GM12878 (cell line): ENCODE measurements at regions not wholly inside any gene's neighbourhood (a gene's known extent, or its start where the extent isn't known, plus 50 kb on each side); places are given as distances from the start of the nearest gene placed in this dataset.

Experiments used
- ATAC-seq: fragments of 200-7000 bp; cut with Tn5 transposase; 3 replicates; pipeline ENCODE4 v1.9.1; 2020; ENCODE audit warnings: mild to moderate bottlenecking, moderate library complexity
- BruUV-seq: library from RNA; stranded (reverse); fragments of 400-500 nt; replicated peaks from 2 replicates; lab custom pipeline; 2021; lab: Mats Ljungman, UMichigan
- CTCF ChIA-PET: fragments of 300-600 bp; sonication (Branson Sonifier 250); formaldehyde crosslinking; extraction: SDS; loops from one replicate; lab custom pipeline; 2021; ENCODE audit warnings: inconsistent platforms; lab: Yijun Ruan, JAX
- POLR2A ChIA-PET: fragments of 350-600 bp; formaldehyde crosslinking; extraction: SDS; loops from one replicate; lab custom pipeline; 2021; ENCODE audit warnings: inconsistent platforms; lab: Charles Lee
- RAD21 ChIA-PET: fragments of 300-600 bp; sonication (Branson Sonifier 250); formaldehyde crosslinking; loops from one replicate; lab custom pipeline; 2023; ENCODE audit warnings: antibody characterized with exemption; ENCODE audit not compliant: unreplicated experiment; lab: Charles Lee
- SMC1A ChIA-PET: fragments of 300-600 bp; sonication (Branson Sonifier 250); formaldehyde crosslinking; loops from one replicate; lab custom pipeline; 2023; ENCODE audit not compliant: unreplicated experiment, uncharacterized antibody; lab: Charles Lee
- DNase-seq: peaks from one replicate; pipeline ENCODE4 v3.0.0-alpha.2; 2011; ENCODE audit warnings: low read depth, low spot score
- FAIRE-seq: peaks from 3 replicates; lab custom pipeline; 2011; peaks lifted over from hg19 to GRCh38; lab: Jason Lieb, UNC
- H2AFZ ChIP-seq: 2 replicates; pipeline ENCODE4 v1.6.0; 2011; ENCODE audit warnings: low read depth, low read length, control low read depth; ENCODE audit not compliant: control insufficient read depth
- H3K27ac ChIP-seq: 2 replicates; pipeline ENCODE4 v1.5.1; 2011; ENCODE audit warnings: control low read depth; ENCODE audit not compliant: control insufficient read depth, insufficient read depth
- H3K27me3 ChIP-seq, 2 experiments: replicated peaks in 1 of 2; 2 replicates each; pipeline versions ENCODE4 v1.6.0 to v1.6.1; 2011; ENCODE audit warnings: low read length in 1 of 2; ENCODE audit not compliant: control insufficient read depth in 2 of 2, insufficient read depth in 2 of 2
- H3K36me3 ChIP-seq, 2 experiments: 2 replicates each; pipeline ENCODE4 v1.5.1; 2011; ENCODE audit warnings: low read length in 1 of 2; ENCODE audit not compliant: control insufficient read depth in 2 of 2, insufficient read depth in 2 of 2
- H3K4me1 ChIP-seq: 2 replicates; pipeline ENCODE4 v1.6.1; 2011; ENCODE audit warnings: mild to moderate bottlenecking, low read length, moderate library complexity, mixed read lengths; ENCODE audit not compliant: control insufficient read depth, insufficient read depth
- H3K4me2 ChIP-seq: 2 replicates; pipeline ENCODE4 v1.6.0; 2011; ENCODE audit warnings: control low read depth; ENCODE audit not compliant: control insufficient read depth, insufficient read depth
- H3K4me3 ChIP-seq: fragments of 200-600 bp; sonication (generic); 2 replicates; pipeline ENCODE4 v1.5.1; 2016
- H3K79me2 ChIP-seq: 2 replicates; pipeline ENCODE4 v1.6.0; 2011; ENCODE audit warnings: low read length; ENCODE audit not compliant: control insufficient read depth, insufficient read depth
- H3K9ac ChIP-seq: 2 replicates; pipeline ENCODE4 v1.8.0; 2011; ENCODE audit warnings: low read length, control low read depth, mixed read lengths; ENCODE audit not compliant: control insufficient read depth, insufficient read depth
- H3K9me3 ChIP-seq: replicated peaks from 3 replicates; pipeline ENCODE4 v1.5.1; 2011; ENCODE audit warnings: mild to moderate bottlenecking, low read length; ENCODE audit not compliant: control insufficient read depth, insufficient read depth
- H4K20me1 ChIP-seq: 2 replicates; pipeline ENCODE4 v1.6.0; 2011; ENCODE audit not compliant: control insufficient read depth, insufficient read depth
- ATF7 ChIP-seq: fragments of 450-650 bp; IDR thresholded peaks from 2 replicates; pipeline ENCODE4 v1.6.1; 2016; ENCODE audit warnings: low read depth, mild to moderate bottlenecking
- EED ChIP-seq: sonication (generic); IDR thresholded peaks from 2 replicates; pipeline ENCODE4 v1.6.1; 2016; ENCODE audit warnings: antibody characterized with exemption, low read depth
- GABPA ChIP-seq: IDR thresholded peaks from 2 replicates; pipeline ENCODE4 v1.6.1; 2014; ENCODE audit warnings: antibody characterized with exemption, low read depth, mild to moderate bottlenecking, inconsistent platforms
- IRF4 ChIP-seq: IDR thresholded peaks from 2 replicates; pipeline ENCODE4 v1.6.1; 2011; ENCODE audit warnings: low read depth, low read length
- MEF2B ChIP-seq: fragments of 450-650 bp; IDR thresholded peaks from 2 replicates; pipeline ENCODE4 v1.6.1; 2018; ENCODE audit warnings: mild to moderate bottlenecking, moderate library complexity; ENCODE audit not compliant: partially characterized antibody, poor library complexity, severe bottlenecking
- MTA2 ChIP-seq: fragments of 450-650 bp; IDR thresholded peaks from 2 replicates; pipeline ENCODE4 v1.6.1; 2016; ENCODE audit warnings: low read depth, mild to moderate bottlenecking, moderate library complexity
- MTA3 ChIP-seq: IDR thresholded peaks from 2 replicates; pipeline ENCODE4 v1.6.1; 2012; ENCODE audit warnings: low read length, inconsistent platforms, borderline replicate concordance
- RFX5 ChIP-seq: IDR thresholded peaks from 2 replicates; pipeline ENCODE4 v1.6.1; 2011; ENCODE audit warnings: low read depth, low read length, improper control_type of control experiment
- WGBS: methylation state at CpG from one replicate; pipeline ENCODE4 v1.1.6; 2016; ENCODE audit warnings: low lambda C conversion rate; ENCODE audit not compliant: insufficient replicate concordance, insufficient coverage; ENCODE audit errors: missing lambda C conversion rate; 5-methylcytosine and 5-hydroxymethylcytosine counted together
- in situ Hi-C: fragments of 300-500 bp; cut with MboI; formaldehyde crosslinking; loops from 9 replicates; pipeline ENCODE4 v1.14.3; 2018; ENCODE audit warnings: mixed read lengths
- intact Hi-C: fragments of 100-400 bp; cut with micrococcal nuclease; formaldehyde crosslinking; loops from one replicate; pipeline ENCODE4 v1.14.2; 2022; ENCODE audit not compliant: unreplicated experiment
- TF ChIP-seq, protein P1 (sequence below): fragments of 450-650 bp; IDR thresholded peaks from 2 replicates; pipeline ENCODE4 v1.6.1; 2017; ENCODE audit warnings: borderline replicate concordance
- TF ChIP-seq, protein P2 (sequence below): fragments of 450-650 bp; conservative IDR thresholded peaks from 2 replicates; pipeline ENCODE4 v1.6.1; 2017; ENCODE audit warnings: mild to moderate bottlenecking, moderate library complexity
- TF ChIP-seq, protein P3 (sequence below): IDR thresholded peaks from 2 replicates; pipeline ENCODE4 v1.6.1; 2012; ENCODE audit warnings: low read depth, low read length, improper control_type of control experiment
- TF ChIP-seq, protein P4 (sequence below): fragments of 450-650 bp; IDR thresholded peaks from 2 replicates; pipeline ENCODE4 v1.6.1; 2018; ENCODE audit warnings: borderline replicate concordance, mild to moderate bottlenecking; ENCODE audit not compliant: partially characterized antibody
- TF ChIP-seq, protein P5 (sequence below): fragments of 450-650 bp; formaldehyde crosslinking; IDR thresholded peaks from 2 replicates; pipeline ENCODE4 v1.5.0; 2022; ENCODE audit warnings: mild to moderate bottlenecking, missing genetic modification characterization

DNA sequence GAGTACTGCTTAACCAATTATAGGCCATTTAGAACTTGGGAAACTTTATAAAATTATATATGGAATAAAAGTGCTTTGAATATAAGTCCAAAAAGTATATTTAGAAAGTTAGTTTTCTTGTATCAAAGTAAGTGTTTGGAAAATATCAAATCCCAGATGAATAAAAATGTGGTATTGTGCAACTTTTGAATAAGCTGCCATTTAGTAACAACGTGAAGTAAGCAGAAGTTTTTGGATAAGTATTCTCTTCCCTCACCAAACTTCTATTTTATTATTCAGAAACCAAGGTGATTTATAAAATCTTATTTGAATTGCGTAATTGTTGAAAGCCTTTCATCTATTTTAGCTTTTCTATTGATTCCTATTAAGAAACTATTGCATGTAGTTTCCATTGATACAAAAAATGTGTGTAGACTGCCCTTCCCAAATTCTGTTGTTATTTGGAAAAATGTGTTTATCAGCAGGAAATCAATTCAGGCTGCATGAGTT, 806.2 kb downstream of the NSUN3 start:
- Histone ChIP-seq H3K4me2 (no peak overlapping the region), H3K4me3 (no peak overlapping the region), H3K4me1 (no peaks in the 10 kb centered on the region), H3K27me3 (no peaks in the 10 kb centered on the region), H3K79me2 (no peaks in the 10 kb centered on the region), H3K36me3 (no peaks in the 10 kb centered on the region), H3K9ac (no peak overlapping the region), H3K9me3 (no peaks in the 10 kb centered on the region), H3K27ac (no peak overlapping the region), H4K20me1 (no peaks in the 10 kb centered on the region), H2AFZ (no peak overlapping the region)
- SMC1A ChIA-PET, result no interaction called here
- WGBS, result 0% methylated on average over 2 of the region's 2 CpGs
- intact Hi-C loops (no loop called here), in situ Hi-C loops (no loop called here)
- POLR2A ChIA-PET, result no interaction called here
- RAD21 ChIA-PET, result no interaction called here
- CTCF ChIA-PET, result no interaction called here
- BruUV-seq, result no TSS peak
- no peak for FAIRE-seq
- no peak for DNase-seq
- no peak for ATAC-seq
- TF ChIP-seq MTA3 (no peak), GABPA (no peak), RFX5 (no peak), IRF4 (no peak), ATF7 (no peak), EED (no peak), MTA2 (no peak), MEF2B (no peak)
- TF ChIP-seq, protein P1, sequence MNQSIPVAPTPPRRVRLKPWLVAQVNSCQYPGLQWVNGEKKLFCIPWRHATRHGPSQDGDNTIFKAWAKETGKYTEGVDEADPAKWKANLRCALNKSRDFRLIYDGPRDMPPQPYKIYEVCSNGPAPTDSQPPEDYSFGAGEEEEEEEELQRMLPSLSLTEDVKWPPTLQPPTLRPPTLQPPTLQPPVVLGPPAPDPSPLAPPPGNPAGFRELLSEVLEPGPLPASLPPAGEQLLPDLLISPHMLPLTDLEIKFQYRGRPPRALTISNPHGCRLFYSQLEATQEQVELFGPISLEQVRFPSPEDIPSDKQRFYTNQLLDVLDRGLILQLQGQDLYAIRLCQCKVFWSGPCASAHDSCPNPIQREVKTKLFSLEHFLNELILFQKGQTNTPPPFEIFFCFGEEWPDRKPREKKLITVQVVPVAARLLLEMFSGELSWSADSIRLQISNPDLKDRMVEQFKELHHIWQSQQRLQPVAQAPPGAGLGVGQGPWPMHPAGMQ, result no peak
- TF ChIP-seq, protein P2, sequence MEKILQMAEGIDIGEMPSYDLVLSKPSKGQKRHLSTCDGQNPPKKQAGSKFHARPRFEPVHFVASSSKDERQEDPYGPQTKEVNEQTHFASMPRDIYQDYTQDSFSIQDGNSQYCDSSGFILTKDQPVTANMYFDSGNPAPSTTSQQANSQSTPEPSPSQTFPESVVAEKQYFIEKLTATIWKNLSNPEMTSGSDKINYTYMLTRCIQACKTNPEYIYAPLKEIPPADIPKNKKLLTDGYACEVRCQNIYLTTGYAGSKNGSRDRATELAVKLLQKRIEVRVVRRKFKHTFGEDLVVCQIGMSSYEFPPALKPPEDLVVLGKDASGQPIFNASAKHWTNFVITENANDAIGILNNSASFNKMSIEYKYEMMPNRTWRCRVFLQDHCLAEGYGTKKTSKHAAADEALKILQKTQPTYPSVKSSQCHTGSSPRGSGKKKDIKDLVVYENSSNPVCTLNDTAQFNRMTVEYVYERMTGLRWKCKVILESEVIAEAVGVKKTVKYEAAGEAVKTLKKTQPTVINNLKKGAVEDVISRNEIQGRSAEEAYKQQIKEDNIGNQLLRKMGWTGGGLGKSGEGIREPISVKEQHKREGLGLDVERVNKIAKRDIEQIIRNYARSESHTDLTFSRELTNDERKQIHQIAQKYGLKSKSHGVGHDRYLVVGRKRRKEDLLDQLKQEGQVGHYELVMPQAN, result no peak
- TF ChIP-seq, protein P3, sequence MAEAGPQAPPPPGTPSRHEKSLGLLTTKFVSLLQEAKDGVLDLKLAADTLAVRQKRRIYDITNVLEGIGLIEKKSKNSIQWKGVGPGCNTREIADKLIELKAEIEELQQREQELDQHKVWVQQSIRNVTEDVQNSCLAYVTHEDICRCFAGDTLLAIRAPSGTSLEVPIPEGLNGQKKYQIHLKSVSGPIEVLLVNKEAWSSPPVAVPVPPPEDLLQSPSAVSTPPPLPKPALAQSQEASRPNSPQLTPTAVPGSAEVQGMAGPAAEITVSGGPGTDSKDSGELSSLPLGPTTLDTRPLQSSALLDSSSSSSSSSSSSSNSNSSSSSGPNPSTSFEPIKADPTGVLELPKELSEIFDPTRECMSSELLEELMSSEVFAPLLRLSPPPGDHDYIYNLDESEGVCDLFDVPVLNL, result no peak
- TF ChIP-seq, protein P4, sequence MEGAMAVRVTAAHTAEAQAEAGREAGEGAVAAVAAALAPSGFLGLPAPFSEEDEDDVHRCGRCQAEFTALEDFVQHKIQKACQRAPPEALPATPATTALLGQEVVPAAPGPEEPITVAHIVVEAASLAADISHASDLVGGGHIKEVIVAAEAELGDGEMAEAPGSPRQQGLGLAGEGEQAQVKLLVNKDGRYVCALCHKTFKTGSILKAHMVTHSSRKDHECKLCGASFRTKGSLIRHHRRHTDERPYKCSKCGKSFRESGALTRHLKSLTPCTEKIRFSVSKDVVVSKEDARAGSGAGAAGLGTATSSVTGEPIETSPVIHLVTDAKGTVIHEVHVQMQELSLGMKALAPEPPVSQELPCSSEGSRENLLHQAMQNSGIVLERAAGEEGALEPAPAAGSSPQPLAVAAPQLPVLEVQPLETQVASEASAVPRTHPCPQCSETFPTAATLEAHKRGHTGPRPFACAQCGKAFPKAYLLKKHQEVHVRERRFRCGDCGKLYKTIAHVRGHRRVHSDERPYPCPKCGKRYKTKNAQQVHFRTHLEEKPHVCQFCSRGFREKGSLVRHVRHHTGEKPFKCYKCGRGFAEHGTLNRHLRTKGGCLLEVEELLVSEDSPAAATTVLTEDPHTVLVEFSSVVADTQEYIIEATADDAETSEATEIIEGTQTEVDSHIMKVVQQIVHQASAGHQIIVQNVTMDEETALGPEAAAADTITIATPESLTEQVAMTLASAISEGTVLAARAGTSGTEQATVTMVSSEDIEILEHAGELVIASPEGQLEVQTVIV, result no peak
- TF ChIP-seq, protein P5, sequence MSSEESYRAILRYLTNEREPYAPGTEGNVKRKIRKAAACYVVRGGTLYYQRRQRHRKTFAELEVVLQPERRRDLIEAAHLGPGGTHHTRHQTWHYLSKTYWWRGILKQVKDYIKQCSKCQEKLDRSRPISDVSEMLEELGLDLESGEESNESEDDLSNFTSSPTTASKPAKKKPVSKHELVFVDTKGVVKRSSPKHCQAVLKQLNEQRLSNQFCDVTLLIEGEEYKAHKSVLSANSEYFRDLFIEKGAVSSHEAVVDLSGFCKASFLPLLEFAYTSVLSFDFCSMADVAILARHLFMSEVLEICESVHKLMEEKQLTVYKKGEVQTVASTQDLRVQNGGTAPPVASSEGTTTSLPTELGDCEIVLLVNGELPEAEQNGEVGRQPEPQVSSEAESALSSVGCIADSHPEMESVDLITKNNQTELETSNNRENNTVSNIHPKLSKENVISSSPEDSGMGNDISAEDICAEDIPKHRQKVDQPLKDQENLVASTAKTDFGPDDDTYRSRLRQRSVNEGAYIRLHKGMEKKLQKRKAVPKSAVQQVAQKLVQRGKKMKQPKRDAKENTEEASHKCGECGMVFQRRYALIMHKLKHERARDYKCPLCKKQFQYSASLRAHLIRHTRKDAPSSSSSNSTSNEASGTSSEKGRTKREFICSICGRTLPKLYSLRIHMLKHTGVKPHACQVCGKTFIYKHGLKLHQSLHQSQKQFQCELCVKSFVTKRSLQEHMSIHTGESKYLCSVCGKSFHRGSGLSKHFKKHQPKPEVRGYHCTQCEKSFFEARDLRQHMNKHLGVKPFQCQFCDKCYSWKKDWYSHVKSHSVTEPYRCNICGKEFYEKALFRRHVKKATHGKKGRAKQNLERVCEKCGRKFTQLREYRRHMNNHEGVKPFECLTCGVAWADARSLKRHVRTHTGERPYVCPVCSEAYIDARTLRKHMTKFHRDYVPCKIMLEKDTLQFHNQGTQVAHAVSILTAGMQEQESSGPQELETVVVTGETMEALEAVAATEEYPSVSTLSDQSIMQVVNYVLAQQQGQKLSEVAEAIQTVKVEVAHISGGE (CRISPR knock-in tag), result no peak
